Epithelial cell of esophagus (primary cell): ENCODE measurements at regions not wholly inside any gene's neighbourhood (a gene's known extent, or its start where the extent isn't known, plus 50 kb on each side); places are given as distances from the start of the nearest gene placed in this dataset.

Experiments
- DNase-seq: peaks from one replicate; pipeline ENCODE4 v3.0.0; 2010; ENCODE audit warnings: low read depth
- H3K4me3 ChIP-seq: 2 replicates; pipeline ENCODE4 v1.5.1; 2011; ENCODE audit warnings: mild to moderate bottlenecking, low read length, control low read depth
- CTCF ChIP-seq: IDR thresholded peaks from 2 replicates; pipeline ENCODE4 v1.5.1; 2011; ENCODE audit warnings: low read depth, mild to moderate bottlenecking, low read length, control low read depth, inconsistent platforms; ENCODE audit not compliant: insufficient read depth; ENCODE audit errors: missing control alignments

GRCh38 chrY:8808611-8809010 lies 528.7 kb upstream of the TSPY4 start:
- no peak overlapping the region for H3K4me3 ChIP-seq
- no peak for TF ChIP-seq CTCF
- DNase-seq, result peak; percentile 0

GRCh38 chrY:8809076-8809475 lies 528.2 kb upstream of the TSPY4 start:
- no peak for DNase-seq
- no peak overlapping the region for H3K4me3 ChIP-seq
- no peak for TF ChIP-seq CTCF

GRCh38 chrY:8814143-8814542 lies 523.1 kb upstream of the TSPY4 start:
- no peak for DNase-seq
- no peak for TF ChIP-seq CTCF
- H3K4me3 ChIP-seq, result no peak overlapping the region

- no peak overlapping the region for H3K4me3 ChIP-seq
- DNase-seq, result no peak
These were observed 521.6 kb upstream of the TSPY4 start for GRCh38 chrY:8815616-8816015.

GRCh38 chrY:8820032-8820431 lies 517.2 kb upstream of the TSPY4 start:
- no peak for DNase-seq
- TF ChIP-seq CTCF, result no peak
- no peak overlapping the region for H3K4me3 ChIP-seq

More at GRCh38 chrY:8815616-8816015, 521.6 kb upstream of the TSPY4 start:
- no peak for TF ChIP-seq CTCF

- DNase-seq, result no peak
- no peak for TF ChIP-seq CTCF
- H3K4me3 ChIP-seq, result no peak overlapping the region
These were observed 516.2 kb upstream of the TSPY4 start for GRCh38 chrY:8821106-8821505.

- H3K4me3 ChIP-seq, result no peak overlapping the region
- no peak for DNase-seq
- no peak for TF ChIP-seq CTCF
These were observed 485.0 kb upstream of the TSPY4 start for GRCh38 chrY:8852278-8852677.
